Small intestine (tissue), 7 donors: ENCODE measurements at regions not wholly inside any gene's neighbourhood (a gene's known extent, or its start where the extent isn't known, plus 50 kb on each side); places are given as distances from the start of the nearest gene placed in this dataset.

ENCODE experiments used
- DNase-seq, 2 donors: peaks; one replicate each; pipeline versions ENCODE4 v3.0.0 to v3.0.0-alpha.2; 2013
- FAIRE-seq: peaks from 2 replicates; lab custom pipeline; 2012; peaks lifted over from hg19 to GRCh38; lab: Jason Lieb, UNC
- H3K27ac ChIP-seq, 3 donors: one replicate each; pipeline ENCODE4 v1.5.1; 2013; ENCODE audit warnings: low read length in 2 of 3, mild to moderate bottlenecking in 2 of 3, control low read depth in 1 of 3, inconsistent platforms in 1 of 3, low read depth in 1 of 3, moderate library complexity in 1 of 3
- H3K27me3 ChIP-seq, 3 donors: one replicate each; pipeline ENCODE4 v1.6.1; 2013; ENCODE audit warnings: low read length in 3 of 3, inconsistent platforms in 1 of 3; ENCODE audit not compliant: control insufficient read depth in 3 of 3, insufficient read depth in 3 of 3
- H3K36me3 ChIP-seq, 3 donors: one replicate each; pipeline ENCODE4 v1.6.1; 2013; ENCODE audit warnings: low read length in 3 of 3, inconsistent platforms in 1 of 3, low read depth in 1 of 3, mild to moderate bottlenecking in 1 of 3, moderate library complexity in 1 of 3; ENCODE audit not compliant: control insufficient read depth in 3 of 3, insufficient read depth in 2 of 3
- H3K4me1 ChIP-seq, 3 donors: one replicate each; pipeline ENCODE4 v1.6.1; 2013; ENCODE audit warnings: low read length in 2 of 3, inconsistent platforms in 1 of 3, low read depth in 1 of 3, mild to moderate bottlenecking in 1 of 3, moderate library complexity in 1 of 3; ENCODE audit not compliant: control insufficient read depth in 3 of 3, insufficient read depth in 2 of 3
- H3K4me3 ChIP-seq, 3 donors: one replicate each; pipeline ENCODE4 v1.5.1; 2013; ENCODE audit warnings: low read length in 3 of 3, control low read depth in 1 of 3, inconsistent platforms in 1 of 3, low read depth in 1 of 3, mild to moderate bottlenecking in 1 of 3, moderate library complexity in 1 of 3
- H3K9me3 ChIP-seq, 2 donors: one replicate each; pipeline ENCODE4 v1.6.1; 2013; ENCODE audit warnings: low read depth in 1 of 2, low read length in 1 of 2; ENCODE audit not compliant: control insufficient read depth in 2 of 2, insufficient read depth in 1 of 2
- WGBS, 3 donors: extraction: QIAGEN DNeasy Blood & Tissue Kit; methylation state at CpG; one replicate each; pipeline ENCODE4 v1.1.7; 2013; 5-methylcytosine and 5-hydroxymethylcytosine counted together
- donor health status: healthy with polysubstance abuse.
- donor health status: control.
- donor health status: control.
- donor health status: Bipolar disorder and iron deficiency.
- donor health status: healthy.

DNA sequence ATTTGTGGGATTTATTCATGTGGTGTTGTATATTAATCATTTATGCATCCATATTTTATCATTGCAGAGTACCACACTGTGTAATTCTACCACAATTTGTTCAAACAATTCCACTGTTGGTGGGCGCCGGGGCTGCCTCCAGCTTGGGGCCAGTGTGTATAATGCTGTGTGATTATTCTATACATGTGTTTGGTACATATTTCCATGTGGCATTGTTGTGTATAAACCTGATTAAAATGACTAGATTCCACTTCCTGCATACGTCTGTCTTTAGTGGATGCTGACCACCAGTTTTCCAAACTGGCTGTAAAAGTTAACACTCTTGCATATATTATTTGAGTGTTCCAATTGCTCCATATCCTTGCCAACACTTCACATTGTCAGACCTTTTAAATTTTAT is 1213.8 kb downstream of the TBC1D22A start:
- H3K27me3 ChIP-seq, result no peaks in the 10 kb centered on the region
- FAIRE-seq (no peak), DNase-seq (no peak)
- no peaks in the 10 kb centered on the region for H3K9me3 ChIP-seq
- WGBS, 3 donors, result 81 to 93% (median 81%) methylated on average over 3 of the region's 3 CpGs
- H3K27ac ChIP-seq, result no peak overlapping the region
- H3K4me3 ChIP-seq, result no peak overlapping the region
- H3K36me3 ChIP-seq, result no peaks in the 10 kb centered on the region
- no peaks in the 10 kb centered on the region for H3K4me1 ChIP-seq

- Histone ChIP-seq H3K36me3 (no peaks in the 10 kb centered on the region), H3K4me1 (no peaks in the 10 kb centered on the region), H3K27ac (no peak overlapping the region), H3K4me3 (no peak overlapping the region), H3K27me3 (no peaks in the 10 kb centered on the region), H3K9me3 (peaks cover 0 to 2% of the 10 kb centered on the region in 2 donors)
- FAIRE-seq, result no peak
- no peak for DNase-seq
- 58 to 67% (median 64%) methylated on average over 4 of the region's 4 CpGs for WGBS, 3 donors
Observed at GRCh38 chr22:47967831-47968230, 1205.4 kb downstream of the TBC1D22A start.

DNA sequence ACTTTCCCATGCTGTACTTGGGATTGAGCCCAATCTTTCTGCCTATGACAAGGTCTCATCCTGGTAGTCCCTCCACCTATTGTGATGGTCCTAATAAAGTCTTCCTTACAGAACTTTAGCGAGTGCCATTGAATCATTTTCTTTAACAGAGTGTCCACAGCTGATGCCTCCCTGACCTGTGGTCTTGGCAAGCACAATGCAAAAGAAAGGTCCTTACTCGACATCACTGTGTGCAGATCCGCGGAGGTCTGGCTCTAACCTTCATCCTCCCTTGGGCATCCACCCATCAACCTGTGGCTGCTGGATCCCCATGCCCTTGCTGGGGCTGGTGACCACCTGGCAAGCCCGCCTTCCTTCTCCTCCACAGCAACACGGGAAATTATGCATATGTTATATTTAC is 1203.9 kb downstream of the TBC1D22A start:
- no peak overlapping the region for H3K27ac ChIP-seq
- H3K27me3 ChIP-seq, result no peaks in the 10 kb centered on the region
- H3K36me3 ChIP-seq, result no peaks in the 10 kb centered on the region
- peaks cover 0 to 2% of the 10 kb centered on the region in 2 donors for H3K9me3 ChIP-seq
- WGBS, 3 donors, result 85 to 91% (median 85%) methylated on average over 6 of the region's 6 CpGs
- FAIRE-seq, result no peak
- no peak overlapping the region for H3K4me3 ChIP-seq
- DNase-seq, result no peak
- no peaks in the 10 kb centered on the region for H3K4me1 ChIP-seq

- peaks cover 0 to 2% of the 10 kb centered on the region in 2 donors for H3K9me3 ChIP-seq
- H3K27me3 ChIP-seq, result no peaks in the 10 kb centered on the region
- 85 to 96% (median 95%) methylated on average over 3 of the region's 3 CpGs for WGBS, 3 donors
- H3K27ac ChIP-seq, result no peak overlapping the region
- no peaks in the 10 kb centered on the region for H3K36me3 ChIP-seq
- no peak for DNase-seq
- no peak for FAIRE-seq
- no peaks in the 10 kb centered on the region for H3K4me1 ChIP-seq
- H3K4me3 ChIP-seq, result no peak overlapping the region
Observed at GRCh38 chr22:47965896-47966295, 1203.4 kb downstream of the TBC1D22A start.

DNA sequence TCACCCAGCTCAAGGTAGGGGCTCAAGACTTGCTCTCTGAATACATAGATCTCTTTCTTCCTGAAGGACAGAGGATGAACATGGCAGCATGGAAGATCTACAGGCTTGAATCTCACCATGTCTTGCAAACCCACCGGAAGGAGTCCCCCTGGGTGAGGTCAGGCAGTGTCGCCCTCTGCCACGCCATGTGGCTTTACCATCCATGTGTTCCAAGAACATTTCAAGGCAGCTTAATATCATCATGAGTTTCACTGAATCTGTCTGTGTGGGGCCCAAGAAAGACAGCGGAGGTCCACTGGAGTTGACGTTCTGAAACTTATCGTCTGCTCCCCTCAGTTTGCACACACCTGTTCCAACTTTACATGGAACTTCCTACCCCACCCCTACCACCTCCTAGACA is 1202.6 kb downstream of the TBC1D22A start:
- no peak for DNase-seq
- H3K4me3 ChIP-seq, result no peak overlapping the region
- FAIRE-seq, result no peak
- 87 to 96% (median 93%) methylated on average over 6 of the region's 6 CpGs for WGBS, 3 donors
- no peaks in the 10 kb centered on the region for H3K4me1 ChIP-seq
- H3K36me3 ChIP-seq, result no peaks in the 10 kb centered on the region
- no peak overlapping the region for H3K27ac ChIP-seq
- H3K27me3 ChIP-seq, result no peaks in the 10 kb centered on the region
- peaks cover 0 to 2% of the 10 kb centered on the region in 2 donors for H3K9me3 ChIP-seq

DNA sequence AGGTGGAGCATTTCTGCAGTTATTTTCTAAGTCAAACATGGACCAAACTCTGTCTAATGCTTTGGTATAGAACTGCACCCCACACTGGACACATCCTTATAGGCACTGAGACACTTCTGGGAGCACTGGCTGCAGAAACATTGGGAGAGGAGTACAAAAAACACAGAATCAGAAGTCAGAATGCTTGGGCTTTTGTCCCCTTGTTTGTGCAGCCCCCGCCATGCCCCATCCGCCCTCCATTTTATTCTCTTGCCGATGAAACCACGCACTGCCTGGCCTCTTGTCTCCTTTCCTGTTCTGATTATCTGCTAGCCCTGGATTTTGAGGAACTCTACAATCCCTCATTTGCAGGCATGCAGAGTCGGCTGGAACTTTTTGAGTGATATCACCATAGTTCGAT is 1201.2 kb downstream of the TBC1D22A start:
- Histone ChIP-seq H3K27me3 (no peaks in the 10 kb centered on the region), H3K9me3 (peaks cover 0 to 4% of the 10 kb centered on the region in 2 donors)
- 85 to 91% (median 88%) methylated on average over 6 of the region's 6 CpGs for WGBS, 3 donors

GRCh38 chr22:47957649-47958048 is 1195.2 kb downstream of the TBC1D22A start:
- no peak for DNase-seq
- 92 to 94% (median 93%) methylated on average over 2 of the region's 2 CpGs for WGBS, 3 donors

More for the DNA sequence above, 1201.2 kb downstream of the TBC1D22A start:
- Histone ChIP-seq H3K27ac (no peak overlapping the region), H3K36me3 (no peaks in the 10 kb centered on the region), H3K4me3 (no peak overlapping the region), H3K4me1 (no peaks in the 10 kb centered on the region)
- DNase-seq (no peak), FAIRE-seq (no peak)

DNA sequence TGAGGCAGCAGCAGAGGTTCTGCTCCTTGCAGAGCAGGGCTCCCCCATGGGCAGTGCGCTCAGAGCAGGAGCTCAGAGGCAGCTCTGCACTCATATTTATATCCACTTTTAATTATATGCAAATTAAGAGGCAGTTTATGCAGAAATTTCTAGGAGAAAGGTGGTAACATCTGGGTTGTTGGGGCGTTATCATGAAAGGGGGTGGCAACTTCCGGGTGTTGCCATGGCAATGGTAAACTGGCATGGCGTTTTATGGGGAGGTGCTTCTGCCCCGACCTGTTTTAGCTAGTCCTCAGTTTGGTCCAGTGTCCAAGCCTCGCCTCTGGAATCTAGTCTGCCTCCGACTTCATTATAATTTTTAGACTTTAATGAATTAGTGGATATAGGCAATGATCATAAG is 1191.7 kb downstream of the TBC1D22A start:
- FAIRE-seq, result no peak
- 62 to 75% (median 63%) methylated on average over 7 of the region's 7 CpGs for WGBS, 3 donors

More at GRCh38 chr22:47957649-47958048, 1195.2 kb downstream of the TBC1D22A start:
- H3K4me1 ChIP-seq, result no peaks in the 10 kb centered on the region
- no peak overlapping the region for H3K27ac ChIP-seq
- peaks cover 0 to 2% of the 10 kb centered on the region in 2 donors for H3K9me3 ChIP-seq
- no peaks in the 10 kb centered on the region for H3K36me3 ChIP-seq
- no peak for FAIRE-seq
- no peaks in the 10 kb centered on the region for H3K27me3 ChIP-seq
- no peak overlapping the region for H3K4me3 ChIP-seq

GRCh38 chr22:47944941-47945340 is 1182.5 kb downstream of the TBC1D22A start:
- 69 to 82% (median 70%) methylated on average over 6 of the region's 6 CpGs for whole genome bisulfite sequencing, 3 donors
- no peak for FAIRE-seq
- H3K27me3 ChIP-seq, result no peaks in the 10 kb centered on the region
- H3K4me1 ChIP-seq, result no peaks in the 10 kb centered on the region
- no peak for DNase-seq
- peaks cover 0 to 2% of the 10 kb centered on the region in 2 donors for H3K9me3 ChIP-seq
- H3K27ac ChIP-seq, result no peak overlapping the region
- no peak overlapping the region for H3K4me3 ChIP-seq
- H3K36me3 ChIP-seq, result no peaks in the 10 kb centered on the region

More for the DNA sequence above, 1191.7 kb downstream of the TBC1D22A start:
- Histone ChIP-seq H3K9me3 (peaks cover 0 to 8% of the 10 kb centered on the region in 2 donors), H3K4me1 (no peaks in the 10 kb centered on the region), H3K36me3 (no peaks in the 10 kb centered on the region), H3K4me3 (no peak overlapping the region), H3K27me3 (peaks cover 0 to 4% (median 0%) of the 10 kb centered on the region in 3 donors), H3K27ac (no peak overlapping the region)
- DNase-seq, result no peak
